ENCODE measurements at regions not wholly inside any gene's neighbourhood (a gene's known extent, or its start where the extent isn't known, plus 50 kb on each side); places are given as distances from the start of the nearest gene placed in this dataset.

- no peak overlapping the region for H4K8ac ChIP-seq (ENCODE audit: low read length)
- H3K9ac ChIP-seq (ENCODE audit: low read length), result no peak overlapping the region
- no peak overlapping the region for H3K18ac ChIP-seq (ENCODE audit: low read depth in 1 of 2, low read length in 2 of 2)
- DNase-seq, result no peak
- no peak overlapping the region for H3K4ac ChIP-seq (ENCODE audit: low read depth in 1 of 2, low read length in 2 of 2)
- no peak overlapping the region for H3K4me2 ChIP-seq (ENCODE audit: low read length, poor library complexity, severe bottlenecking)
- H3K9me3 ChIP-seq (ENCODE audit: control insufficient read depth, low read length), result peaks cover 57% of the 10 kb centered on the region
- no peaks in the 10 kb centered on the region for H3K79me1 ChIP-seq (replicated peaks; ENCODE audit: low read length, poor library complexity, severe bottlenecking)
- 90% methylated on average over 2 of the region's 2 CpGs for WGBS
- H3K27ac ChIP-seq (ENCODE audit: low read length, poor library complexity, severe bottlenecking), result no peak overlapping the region
- no peak overlapping the region for H2BK5ac ChIP-seq (ENCODE audit: low read depth, low read length, poor library complexity, severe bottlenecking)
- no peaks in the 10 kb centered on the region for H3K27me3 ChIP-seq (ENCODE audit: control insufficient read depth in 1 of 2, insufficient read depth in 1 of 2, low read length in 2 of 2)
- H3K4me1 ChIP-seq (ENCODE audit: control insufficient read depth, insufficient read depth, low read depth, low read length), result no peaks in the 10 kb centered on the region
- no peak overlapping the region for H2AK5ac ChIP-seq (ENCODE audit: low read length, severe bottlenecking)
- H3K36me3 ChIP-seq (ENCODE audit: control insufficient read depth in 1 of 2, insufficient read depth in 2 of 2, low read depth in 1 of 2, low read length in 2 of 2), result no peaks in the 10 kb centered on the region
- H3K14ac ChIP-seq (ENCODE audit: low read length in 2 of 2), result no peak overlapping the region
- H3K4me3 ChIP-seq (ENCODE audit: insufficient read depth in 1 of 2, low read depth in 1 of 2, low read length in 2 of 2), result no peak overlapping the region
- H2BK120ac ChIP-seq (ENCODE audit: low read depth, low read length), result no peak overlapping the region
- no peak overlapping the region for H2BK15ac ChIP-seq (ENCODE audit: low read depth, poor library complexity, severe bottlenecking)
- H2BK12ac ChIP-seq (ENCODE audit: low read length in 2 of 2), result no peak overlapping the region
- H2AFZ ChIP-seq (ENCODE audit: low read depth, low read length), result no peak overlapping the region
- no peak overlapping the region for H4K91ac ChIP-seq (ENCODE audit: low read length)
- H3K23ac ChIP-seq (ENCODE audit: low read length in 2 of 2), result no peak overlapping the region
Measured at GRCh38 chr14:101207041-101207440, 303.5 kb upstream of the RTL1 start.

GRCh38 chr14:101207897-101208296 lies 304.4 kb upstream of the RTL1 start:
- Histone ChIP-seq H3K4me1 (ENCODE audit: control insufficient read depth, insufficient read depth, low read depth, low read length) (no peaks in the 10 kb centered on the region), H2BK5ac (ENCODE audit: low read depth, low read length, poor library complexity, severe bottlenecking) (no peak overlapping the region), H3K9ac (ENCODE audit: low read length) (no peak overlapping the region), H3K4me2 (ENCODE audit: low read length, poor library complexity, severe bottlenecking) (no peak overlapping the region), H3K27ac (ENCODE audit: low read length, poor library complexity, severe bottlenecking) (no peak overlapping the region), H2BK120ac (ENCODE audit: low read depth, low read length) (no peak overlapping the region), H2BK12ac (ENCODE audit: low read length in 2 of 2) (no peak overlapping the region), H2AFZ (ENCODE audit: low read depth, low read length) (no peak overlapping the region), H3K36me3 (ENCODE audit: control insufficient read depth in 1 of 2, insufficient read depth in 2 of 2, low read depth in 1 of 2, low read length in 2 of 2) (no peaks in the 10 kb centered on the region), H4K8ac (ENCODE audit: low read length) (no peak overlapping the region), H2BK15ac (ENCODE audit: low read depth, poor library complexity, severe bottlenecking) (no peak overlapping the region), H2AK5ac (ENCODE audit: low read length, severe bottlenecking) (no peak overlapping the region), H3K18ac (ENCODE audit: low read depth in 1 of 2, low read length in 2 of 2) (no peak overlapping the region), H3K23ac (ENCODE audit: low read length in 2 of 2) (no peak overlapping the region), H3K27me3 (ENCODE audit: control insufficient read depth in 1 of 2, insufficient read depth in 1 of 2, low read length in 2 of 2) (no peaks in the 10 kb centered on the region), H4K91ac (ENCODE audit: low read length) (no peak overlapping the region), H3K9me3 (ENCODE audit: control insufficient read depth, low read length) (peaks cover 65% of the 10 kb centered on the region), H3K4me3 (ENCODE audit: insufficient read depth in 1 of 2, low read depth in 1 of 2, low read length in 2 of 2) (no peak overlapping the region), H3K14ac (ENCODE audit: low read length in 2 of 2) (no peak overlapping the region), H3K79me1 (replicated peaks; ENCODE audit: low read length, poor library complexity, severe bottlenecking) (no peaks in the 10 kb centered on the region), H3K4ac (ENCODE audit: low read depth in 1 of 2, low read length in 2 of 2) (no peak overlapping the region)
- 40% methylated on average over 1 of the region's 1 CpG for WGBS
- no peak for DNase-seq

- H3K79me1 ChIP-seq (replicated peaks; ENCODE audit: low read length, poor library complexity, severe bottlenecking), result no peaks in the 10 kb centered on the region
Measured at GRCh38 chr14:101209594-101209993, 306.1 kb upstream of the RTL1 start.

GRCh38 chr14:101215266-101215665 lies 311.7 kb upstream of the RTL1 start:
- H4K8ac ChIP-seq (ENCODE audit: low read length), result no peak overlapping the region
- H2BK120ac ChIP-seq (ENCODE audit: low read depth, low read length), result no peak overlapping the region
- no peak overlapping the region for H2BK5ac ChIP-seq (ENCODE audit: low read depth, low read length, poor library complexity, severe bottlenecking)
- no peaks in the 10 kb centered on the region for H3K36me3 ChIP-seq (ENCODE audit: control insufficient read depth in 1 of 2, insufficient read depth in 2 of 2, low read depth in 1 of 2, low read length in 2 of 2)
- no peaks in the 10 kb centered on the region for H3K79me1 ChIP-seq (replicated peaks; ENCODE audit: low read length, poor library complexity, severe bottlenecking)
- no peak overlapping the region for H2AFZ ChIP-seq (ENCODE audit: low read depth, low read length)
- H2AK5ac ChIP-seq (ENCODE audit: low read length, severe bottlenecking), result no peak overlapping the region
- H3K4me3 ChIP-seq (ENCODE audit: insufficient read depth in 1 of 2, low read depth in 1 of 2, low read length in 2 of 2), result no peak overlapping the region
- H4K91ac ChIP-seq (ENCODE audit: low read length), result no peak overlapping the region
- no peak overlapping the region for H2BK12ac ChIP-seq (ENCODE audit: low read length in 2 of 2)
- 74% methylated on average over 5 of the region's 5 CpGs for WGBS
- H3K9ac ChIP-seq (ENCODE audit: low read length), result no peak overlapping the region
- no peak overlapping the region for H3K4me2 ChIP-seq (ENCODE audit: low read length, poor library complexity, severe bottlenecking)
- H3K27ac ChIP-seq (ENCODE audit: low read length, poor library complexity, severe bottlenecking), result no peak overlapping the region
- no peaks in the 10 kb centered on the region for H3K4me1 ChIP-seq (ENCODE audit: control insufficient read depth, insufficient read depth, low read depth, low read length)
- H3K18ac ChIP-seq (ENCODE audit: low read depth in 1 of 2, low read length in 2 of 2), result no peak overlapping the region
- no peak for DNase-seq
- H3K27me3 ChIP-seq (ENCODE audit: control insufficient read depth in 1 of 2, insufficient read depth in 1 of 2, low read length in 2 of 2), result peaks cover 6 to 8% of the 10 kb centered on the region in 2 experiments
- H3K9me3 ChIP-seq (ENCODE audit: control insufficient read depth, low read length), result peaks cover 26% of the 10 kb centered on the region
- no peak overlapping the region for H3K23ac ChIP-seq (ENCODE audit: low read length in 2 of 2)
- H3K14ac ChIP-seq (ENCODE audit: low read length in 2 of 2), result no peak overlapping the region
- H2BK15ac ChIP-seq (ENCODE audit: low read depth, poor library complexity, severe bottlenecking), result no peak overlapping the region
- no peak overlapping the region for H3K4ac ChIP-seq (ENCODE audit: low read depth in 1 of 2, low read length in 2 of 2)

More at GRCh38 chr14:101209594-101209993, 306.1 kb upstream of the RTL1 start:
- no peak overlapping the region for H3K27ac ChIP-seq (ENCODE audit: low read length, poor library complexity, severe bottlenecking)
- H3K9ac ChIP-seq (ENCODE audit: low read length), result no peak overlapping the region
- H2BK12ac ChIP-seq (ENCODE audit: low read length in 2 of 2), result no peak overlapping the region
- H3K4me2 ChIP-seq (ENCODE audit: low read length, poor library complexity, severe bottlenecking), result no peak overlapping the region
- WGBS, result 93% methylated on average over 1 of the region's 2 CpGs
- no peak overlapping the region for H2BK5ac ChIP-seq (ENCODE audit: low read depth, low read length, poor library complexity, severe bottlenecking)
- H3K9me3 ChIP-seq (ENCODE audit: control insufficient read depth, low read length), result peaks cover 61% of the 10 kb centered on the region
- H3K18ac ChIP-seq (ENCODE audit: low read depth in 1 of 2, low read length in 2 of 2), result no peak overlapping the region
- no peaks in the 10 kb centered on the region for H3K36me3 ChIP-seq (ENCODE audit: control insufficient read depth in 1 of 2, insufficient read depth in 2 of 2, low read depth in 1 of 2, low read length in 2 of 2)
- H2AFZ ChIP-seq (ENCODE audit: low read depth, low read length), result no peak overlapping the region
- H4K91ac ChIP-seq (ENCODE audit: low read length), result no peak overlapping the region
- DNase-seq, result no peak
- no peaks in the 10 kb centered on the region for H3K4me1 ChIP-seq (ENCODE audit: control insufficient read depth, insufficient read depth, low read depth, low read length)
- H3K4me3 ChIP-seq (ENCODE audit: insufficient read depth in 1 of 2, low read depth in 1 of 2, low read length in 2 of 2), result no peak overlapping the region
- H2BK15ac ChIP-seq (ENCODE audit: low read depth, poor library complexity, severe bottlenecking), result no peak overlapping the region
- H3K27me3 ChIP-seq (ENCODE audit: control insufficient read depth in 1 of 2, insufficient read depth in 1 of 2, low read length in 2 of 2), result no peaks in the 10 kb centered on the region
- no peak overlapping the region for H2AK5ac ChIP-seq (ENCODE audit: low read length, severe bottlenecking)
- H3K14ac ChIP-seq (ENCODE audit: low read length in 2 of 2), result no peak overlapping the region
- no peak overlapping the region for H4K8ac ChIP-seq (ENCODE audit: low read length)
- H3K4ac ChIP-seq (ENCODE audit: low read depth in 1 of 2, low read length in 2 of 2), result no peak overlapping the region
- H3K23ac ChIP-seq (ENCODE audit: low read length in 2 of 2), result no peak overlapping the region
- no peak overlapping the region for H2BK120ac ChIP-seq (ENCODE audit: low read depth, low read length)
